SK-N-SH treated with all-trans-retinoic acid at 6 μM for 48 hours (cell line): ENCODE measurements at regions not wholly inside any gene's neighbourhood (a gene's known extent, or its start where the extent isn't known, plus 50 kb on each side); places are given as distances from the start of the nearest gene placed in this dataset.

Experiments used
- ARNTL ChIP-seq: fragments of 450-650 bp; formaldehyde crosslinking; IDR thresholded peaks from 2 replicates; pipeline ENCODE4 v1.5.0; 2020; ENCODE audit warnings: low read depth, mild to moderate bottlenecking, moderate library complexity, borderline replicate concordance
- OSR1 ChIP-seq: fragments of 250-450 bp; sonication (Bioruptor Pico); IDR thresholded peaks from 2 replicates; pipeline ENCODE4 v1.8.0; 2022; ENCODE audit warnings: moderate library complexity, mild to moderate bottlenecking, inconsistent platforms
- PPARA ChIP-seq: fragments of 250-450 bp; sonication (Bioruptor Pico); IDR thresholded peaks from 2 replicates; pipeline ENCODE4 v1.5.0; 2020; ENCODE audit warnings: mild to moderate bottlenecking, borderline replicate concordance
- RARB ChIP-seq: fragments of 250-450 bp; sonication (Bioruptor Pico); IDR thresholded peaks from 2 replicates; pipeline ENCODE4 v1.8.0; 2021; ENCODE audit warnings: mild to moderate bottlenecking, moderate library complexity
- ZNF70 ChIP-seq: fragments of 450-650 bp; formaldehyde crosslinking; IDR thresholded peaks from 2 replicates; pipeline ENCODE4 v1.5.0; 2020; ENCODE audit warnings: mild to moderate bottlenecking, moderate library complexity
- TF ChIP-seq, protein P1 (sequence below): fragments of 250-450 bp; sonication (Bioruptor Pico); IDR thresholded peaks from 2 replicates; pipeline ENCODE4 v1.8.0; 2020; ENCODE audit warnings: mild to moderate bottlenecking, moderate library complexity, borderline replicate concordance
- TF ChIP-seq, protein P2 (sequence below): fragments of 250-450 bp; sonication (Bioruptor Pico); IDR thresholded peaks from 2 replicates; pipeline ENCODE4 v1.5.0; 2020; ENCODE audit warnings: mild to moderate bottlenecking, moderate library complexity
- TF ChIP-seq, protein P3 (sequence below): fragments of 250-450 bp; sonication (Bioruptor Pico); IDR thresholded peaks from 2 replicates; pipeline ENCODE4 v1.5.1; 2021; ENCODE audit warnings: mild to moderate bottlenecking, moderate library complexity

DNA sequence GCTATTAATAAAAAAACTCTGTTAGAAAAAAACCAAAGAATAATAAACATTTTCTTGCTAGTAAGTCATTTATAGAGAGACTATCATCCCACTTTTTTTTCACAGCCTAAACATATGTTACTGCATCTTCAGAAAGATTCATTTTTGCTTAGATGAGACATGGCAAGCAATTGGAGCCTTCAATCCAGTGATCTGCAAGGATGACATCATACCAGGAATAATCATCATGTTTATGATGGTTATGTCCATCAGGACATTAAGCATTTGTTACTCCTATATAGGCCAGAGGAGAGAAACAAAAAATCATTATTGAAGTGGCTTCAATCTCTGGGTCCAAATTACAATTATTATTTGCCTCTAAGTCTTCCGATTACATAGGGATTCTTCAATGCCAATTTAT lies 626.3 kb upstream of the CCNG1 start:
- no peak for TF ChIP-seq OSR1
- TF ChIP-seq, protein P1, sequence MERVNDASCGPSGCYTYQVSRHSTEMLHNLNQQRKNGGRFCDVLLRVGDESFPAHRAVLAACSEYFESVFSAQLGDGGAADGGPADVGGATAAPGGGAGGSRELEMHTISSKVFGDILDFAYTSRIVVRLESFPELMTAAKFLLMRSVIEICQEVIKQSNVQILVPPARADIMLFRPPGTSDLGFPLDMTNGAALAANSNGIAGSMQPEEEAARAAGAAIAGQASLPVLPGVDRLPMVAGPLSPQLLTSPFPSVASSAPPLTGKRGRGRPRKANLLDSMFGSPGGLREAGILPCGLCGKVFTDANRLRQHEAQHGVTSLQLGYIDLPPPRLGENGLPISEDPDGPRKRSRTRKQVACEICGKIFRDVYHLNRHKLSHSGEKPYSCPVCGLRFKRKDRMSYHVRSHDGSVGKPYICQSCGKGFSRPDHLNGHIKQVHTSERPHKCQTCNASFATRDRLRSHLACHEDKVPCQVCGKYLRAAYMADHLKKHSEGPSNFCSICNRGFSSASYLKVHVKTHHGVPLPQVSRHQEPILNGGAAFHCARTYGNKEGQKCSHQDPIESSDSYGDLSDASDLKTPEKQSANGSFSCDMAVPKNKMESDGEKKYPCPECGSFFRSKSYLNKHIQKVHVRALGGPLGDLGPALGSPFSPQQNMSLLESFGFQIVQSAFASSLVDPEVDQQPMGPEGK, result no peak
- TF ChIP-seq, protein P2, sequence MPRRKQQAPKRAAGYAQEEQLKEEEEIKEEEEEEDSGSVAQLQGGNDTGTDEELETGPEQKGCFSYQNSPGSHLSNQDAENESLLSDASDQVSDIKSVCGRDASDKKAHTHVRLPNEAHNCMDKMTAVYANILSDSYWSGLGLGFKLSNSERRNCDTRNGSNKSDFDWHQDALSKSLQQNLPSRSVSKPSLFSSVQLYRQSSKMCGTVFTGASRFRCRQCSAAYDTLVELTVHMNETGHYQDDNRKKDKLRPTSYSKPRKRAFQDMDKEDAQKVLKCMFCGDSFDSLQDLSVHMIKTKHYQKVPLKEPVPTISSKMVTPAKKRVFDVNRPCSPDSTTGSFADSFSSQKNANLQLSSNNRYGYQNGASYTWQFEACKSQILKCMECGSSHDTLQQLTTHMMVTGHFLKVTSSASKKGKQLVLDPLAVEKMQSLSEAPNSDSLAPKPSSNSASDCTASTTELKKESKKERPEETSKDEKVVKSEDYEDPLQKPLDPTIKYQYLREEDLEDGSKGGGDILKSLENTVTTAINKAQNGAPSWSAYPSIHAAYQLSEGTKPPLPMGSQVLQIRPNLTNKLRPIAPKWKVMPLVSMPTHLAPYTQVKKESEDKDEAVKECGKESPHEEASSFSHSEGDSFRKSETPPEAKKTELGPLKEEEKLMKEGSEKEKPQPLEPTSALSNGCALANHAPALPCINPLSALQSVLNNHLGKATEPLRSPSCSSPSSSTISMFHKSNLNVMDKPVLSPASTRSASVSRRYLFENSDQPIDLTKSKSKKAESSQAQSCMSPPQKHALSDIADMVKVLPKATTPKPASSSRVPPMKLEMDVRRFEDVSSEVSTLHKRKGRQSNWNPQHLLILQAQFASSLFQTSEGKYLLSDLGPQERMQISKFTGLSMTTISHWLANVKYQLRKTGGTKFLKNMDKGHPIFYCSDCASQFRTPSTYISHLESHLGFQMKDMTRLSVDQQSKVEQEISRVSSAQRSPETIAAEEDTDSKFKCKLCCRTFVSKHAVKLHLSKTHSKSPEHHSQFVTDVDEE, result no peak
- TF ChIP-seq RARB, result no peak
- TF ChIP-seq ARNTL, result no peak
- TF ChIP-seq, protein P3, sequence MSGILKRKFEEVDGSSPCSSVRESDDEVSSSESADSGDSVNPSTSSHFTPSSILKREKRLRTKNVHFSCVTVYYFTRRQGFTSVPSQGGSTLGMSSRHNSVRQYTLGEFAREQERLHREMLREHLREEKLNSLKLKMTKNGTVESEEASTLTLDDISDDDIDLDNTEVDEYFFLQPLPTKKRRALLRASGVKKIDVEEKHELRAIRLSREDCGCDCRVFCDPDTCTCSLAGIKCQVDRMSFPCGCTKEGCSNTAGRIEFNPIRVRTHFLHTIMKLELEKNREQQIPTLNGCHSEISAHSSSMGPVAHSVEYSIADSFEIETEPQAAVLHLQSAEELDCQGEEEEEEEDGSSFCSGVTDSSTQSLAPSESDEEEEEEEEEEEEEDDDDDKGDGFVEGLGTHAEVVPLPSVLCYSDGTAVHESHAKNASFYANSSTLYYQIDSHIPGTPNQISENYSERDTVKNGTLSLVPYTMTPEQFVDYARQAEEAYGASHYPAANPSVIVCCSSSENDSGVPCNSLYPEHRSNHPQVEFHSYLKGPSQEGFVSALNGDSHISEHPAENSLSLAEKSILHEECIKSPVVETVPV (CRISPR knock-in tag), result no peak
- TF ChIP-seq ZNF70 (CRISPR knock-in tag), result no peak
- TF ChIP-seq PPARA (CRISPR knock-in tag), result no peak
